HTR-8/SVneo (cell line): ENCODE measurements at regions not wholly inside any gene's neighbourhood (a gene's known extent, or its start where the extent isn't known, plus 50 kb on each side); places are given as distances from the start of the nearest gene placed in this dataset.
"Not testable (repeated sequence)": the region's sequence is repeated elsewhere in the genome, so short reads cannot be mapped to it uniquely, and the experiment has no call there.

Source experiments
- DNase-seq: peaks from one replicate; pipeline ENCODE4 v3.0.0; 2011; ENCODE audit warnings: low spot score, mixed read lengths; ENCODE audit not compliant: insufficient read length
- FAIRE-seq: peaks from 2 replicates; lab custom pipeline; 2011; peaks lifted over from hg19 to GRCh38; lab: Jason Lieb, UNC

- DNase-seq (no peak), FAIRE-seq (no peak)
Measured at GRCh38 chr13:109947006-109947405, 160.6 kb upstream of the IRS2 start.

- FAIRE-seq (no peak), DNase-seq (no peak)
Measured at GRCh38 chr13:109945206-109945960, 159.0 kb upstream of the IRS2 start.

GRCh38 chr13:109941951-109942350, 155.6 kb upstream of the IRS2 start:
- FAIRE-seq (no peak), DNase-seq (no peak)

- no peak for FAIRE-seq
- no peak for DNase-seq
Measured at GRCh38 chr13:109941221-109941620, 154.8 kb upstream of the IRS2 start.

GRCh38 chr13:109940637-109941036, 154.3 kb upstream of the IRS2 start:
- DNase-seq, result no peak
- no peak for FAIRE-seq

- DNase-seq (no peak), FAIRE-seq (no peak)
Measured at GRCh38 chr13:109939838-109940237, 153.5 kb upstream of the IRS2 start.

GRCh38 chr13:109939180-109939579, 152.8 kb upstream of the IRS2 start:
- FAIRE-seq (no peak), DNase-seq (no peak)

- DNase-seq, result no peak
- FAIRE-seq, result no peak
Measured at GRCh38 chr13:109938255-109938936, 152.0 kb upstream of the IRS2 start.

- not testable (repeated sequence) for DNase-seq, FAIRE-seq
Measured at GRCh38 chr13:109934520-109934919, 148.1 kb upstream of the IRS2 start.

- DNase-seq (no peak), FAIRE-seq (no peak)
Measured at GRCh38 chr13:109933476-109933875, 147.1 kb upstream of the IRS2 start.

- no peak for DNase-seq
- FAIRE-seq, result no peak
Measured at GRCh38 chr13:109924376-109924775, 138.0 kb upstream of the IRS2 start.

GRCh38 chr13:109922518-109922917, 136.1 kb upstream of the IRS2 start:
- FAIRE-seq, result no peak
- DNase-seq, result no peak

- no peak for FAIRE-seq
- peak; percentile 10 for DNase-seq
Measured at GRCh38 chr13:109919715-109920375, 133.5 kb upstream of the IRS2 start.

GRCh38 chr13:109918179-109918711, 131.9 kb upstream of the IRS2 start:
- FAIRE-seq, result no peak
- peak; percentile 8 for DNase-seq

- no peak for DNase-seq
- no peak for FAIRE-seq
Measured at GRCh38 chr13:109917422-109917821, 131.0 kb upstream of the IRS2 start.

GRCh38 chr13:109913936-109914510, 127.6 kb upstream of the IRS2 start:
- FAIRE-seq, result no peak
- DNase-seq, result no peak

- FAIRE-seq (no peak), DNase-seq (no peak)
Measured at GRCh38 chr13:109913186-109913585, 126.8 kb upstream of the IRS2 start.

GRCh38 chr13:109910194-109910593, 123.8 kb upstream of the IRS2 start:
- FAIRE-seq (no peak), DNase-seq (no peak)

GRCh38 chr13:109906976-109907375, 120.6 kb upstream of the IRS2 start:
- FAIRE-seq, result no peak

GRCh38 chr13:109904218-109904617, 117.8 kb upstream of the IRS2 start:
- no peak for FAIRE-seq
- no peak for DNase-seq

More at GRCh38 chr13:109906976-109907375, 120.6 kb upstream of the IRS2 start:
- DNase-seq, result no peak

GRCh38 chr13:109900741-109901140, 114.4 kb upstream of the IRS2 start:
- DNase-seq (no peak), FAIRE-seq (no peak)
